Upper lobe of left lung (tissue), 4 donors: ENCODE measurements at regions not wholly inside any gene's neighbourhood (a gene's known extent, or its start where the extent isn't known, plus 50 kb on each side); places are given as distances from the start of the nearest gene placed in this dataset.

Source experiments
- EP300 ChIP-seq, 4 donors: sonication (generic); formaldehyde crosslinking; IDR thresholded peaks; one replicate each; pipeline ENCODE4 v1.5.1; 2017; ENCODE audit warnings: antibody characterized with exemption in 4 of 4, control low read depth in 2 of 4
- TF ChIP-seq, protein P1 (sequence below), 6 experiments: fragments of 450-650 bp in 4 of 6; fragments of 200-600 bp in 2 of 6; sonication (generic) in 2 of 6; IDR thresholded peaks; one replicate each; pipeline ENCODE4 v1.5.1; 2016 to 2019; ENCODE audit warnings: antibody characterized with exemption in 6 of 6

DNA sequence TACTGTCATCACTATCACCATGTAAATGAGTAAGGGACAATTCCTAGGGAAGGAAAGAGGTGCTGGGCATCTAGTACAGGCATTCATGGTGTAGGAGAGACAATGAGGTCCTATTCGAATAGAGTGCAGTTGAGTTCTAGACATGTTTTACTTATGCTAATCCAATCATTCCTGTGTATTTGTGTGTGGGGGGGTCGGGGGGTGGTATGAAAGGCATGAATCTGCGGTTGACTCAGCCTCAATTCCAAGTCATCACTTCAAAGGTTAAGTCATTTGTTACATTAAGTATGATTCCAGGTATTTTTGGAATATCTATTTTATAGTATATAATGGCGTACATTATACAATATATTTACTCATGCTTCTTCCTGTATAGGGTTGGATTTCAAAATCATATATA lies 163.1 kb upstream of the GALNT15 start:
- TF ChIP-seq, protein P1, sequence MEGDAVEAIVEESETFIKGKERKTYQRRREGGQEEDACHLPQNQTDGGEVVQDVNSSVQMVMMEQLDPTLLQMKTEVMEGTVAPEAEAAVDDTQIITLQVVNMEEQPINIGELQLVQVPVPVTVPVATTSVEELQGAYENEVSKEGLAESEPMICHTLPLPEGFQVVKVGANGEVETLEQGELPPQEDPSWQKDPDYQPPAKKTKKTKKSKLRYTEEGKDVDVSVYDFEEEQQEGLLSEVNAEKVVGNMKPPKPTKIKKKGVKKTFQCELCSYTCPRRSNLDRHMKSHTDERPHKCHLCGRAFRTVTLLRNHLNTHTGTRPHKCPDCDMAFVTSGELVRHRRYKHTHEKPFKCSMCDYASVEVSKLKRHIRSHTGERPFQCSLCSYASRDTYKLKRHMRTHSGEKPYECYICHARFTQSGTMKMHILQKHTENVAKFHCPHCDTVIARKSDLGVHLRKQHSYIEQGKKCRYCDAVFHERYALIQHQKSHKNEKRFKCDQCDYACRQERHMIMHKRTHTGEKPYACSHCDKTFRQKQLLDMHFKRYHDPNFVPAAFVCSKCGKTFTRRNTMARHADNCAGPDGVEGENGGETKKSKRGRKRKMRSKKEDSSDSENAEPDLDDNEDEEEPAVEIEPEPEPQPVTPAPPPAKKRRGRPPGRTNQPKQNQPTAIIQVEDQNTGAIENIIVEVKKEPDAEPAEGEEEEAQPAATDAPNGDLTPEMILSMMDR (IDR thresholded peaks at IDR 0.05): no peak
- TF ChIP-seq EP300 (IDR thresholded peaks at IDR 0.05): no peak
